ENCODE measurements at regions not wholly inside any gene's neighbourhood (a gene's known extent, or its start where the extent isn't known, plus 50 kb on each side); places are given as distances from the start of the nearest gene placed in this dataset.
A peak's percentile ranks its signal among the peaks of the same experiment; 100 is the strongest.
"Not testable (repeated sequence)": the region's sequence is repeated elsewhere in the genome, so short reads cannot be mapped to it uniquely, and the experiment has no call there.

DNA sequence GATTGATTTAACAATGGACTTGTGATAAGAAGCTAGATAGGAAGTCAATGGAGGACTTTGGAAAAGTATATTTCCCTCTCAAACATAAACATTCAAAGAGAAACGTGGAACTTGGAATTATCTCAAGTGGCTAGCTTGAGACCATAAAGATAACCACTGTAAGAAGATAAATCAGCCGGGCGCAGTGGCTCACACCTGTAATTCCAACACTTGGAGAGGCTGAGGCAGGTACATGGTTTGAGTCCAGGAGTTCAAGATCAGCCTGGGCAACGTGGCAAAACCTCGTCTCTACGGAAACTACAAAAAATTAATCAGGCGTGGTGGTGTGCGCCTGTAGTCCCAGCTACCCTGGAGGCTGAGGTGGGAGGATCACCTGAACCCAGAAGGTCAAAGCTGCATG is 405.9 kb upstream of the ACVR2A start:
- no peaks in the 10 kb centered on the region for H3K4me1 Mint-ChIP-seq (ENCODE audit: low read depth)
- H3K27me3 Mint-ChIP-seq (ENCODE audit: low read depth): no peaks in the 10 kb centered on the region
- DNase-seq (no peak), ATAC-seq (no peak)
- no peaks in the 10 kb centered on the region for H3K36me3 Mint-ChIP-seq (ENCODE audit: insufficient read depth)
- no peak overlapping the region for H3K4me3 Mint-ChIP-seq
- H3K9me3 Mint-ChIP-seq: no peaks in the 10 kb centered on the region

DNA sequence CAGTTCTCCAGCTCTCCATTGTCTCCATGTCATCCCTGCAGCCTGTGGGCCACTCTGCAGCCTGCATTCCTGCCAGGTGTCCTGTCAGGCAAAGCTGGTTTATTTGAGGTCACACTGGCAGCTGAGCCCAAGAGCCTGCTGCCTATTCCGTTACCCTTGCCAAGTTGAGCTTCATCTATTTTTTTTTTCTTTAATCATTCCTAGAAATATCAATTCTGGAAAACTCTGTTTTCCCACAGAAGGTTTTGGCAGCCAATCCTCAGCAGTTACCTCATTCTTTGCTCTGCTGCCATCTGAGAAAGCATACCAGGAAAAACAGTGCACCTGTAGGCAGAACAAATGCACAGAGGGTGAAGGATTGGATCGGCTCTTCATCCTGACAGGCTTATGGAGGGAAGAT is 411.0 kb upstream of the ACVR2A start:
- Mint-ChIP-seq H3K27me3 (ENCODE audit: low read depth) (no peaks in the 10 kb centered on the region), H3K4me1 (ENCODE audit: low read depth) (peaks cover 2% of the 10 kb centered on the region), H3K4me3 (no peak overlapping the region), H3K9me3 (no peaks in the 10 kb centered on the region), H3K36me3 (ENCODE audit: insufficient read depth) (no peaks in the 10 kb centered on the region)
- ATAC-seq (no peak), DNase-seq (no peak)

DNA sequence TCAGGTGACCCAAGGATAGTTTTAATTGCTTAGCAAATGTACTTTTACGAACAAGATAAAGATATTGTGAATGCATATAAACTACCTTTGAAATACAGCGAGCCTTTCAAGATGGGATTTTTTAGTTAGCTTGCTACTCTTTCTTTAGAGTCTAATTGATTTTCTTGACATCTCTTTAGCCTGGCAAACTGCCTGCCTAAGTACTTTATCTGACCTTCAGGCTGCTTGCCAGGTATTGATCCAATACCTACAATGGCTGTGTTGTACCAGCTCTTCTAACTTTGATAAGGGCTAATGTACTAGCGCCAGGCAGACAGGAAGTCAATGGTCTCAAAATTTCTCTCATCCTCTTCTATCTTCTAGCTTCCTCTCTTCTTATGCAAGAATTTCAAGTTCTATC is 414.4 kb upstream of the ACVR2A start:
- DNase-seq: no peak
- H3K4me1 Mint-ChIP-seq (ENCODE audit: low read depth): peaks cover 2% of the 10 kb centered on the region
- H3K36me3 Mint-ChIP-seq (ENCODE audit: insufficient read depth): no peaks in the 10 kb centered on the region
- no peaks in the 10 kb centered on the region for H3K27me3 Mint-ChIP-seq (ENCODE audit: low read depth)
- no peak for ATAC-seq
- no peak overlapping the region for H3K4me3 Mint-ChIP-seq
- no peaks in the 10 kb centered on the region for H3K9me3 Mint-ChIP-seq

DNA sequence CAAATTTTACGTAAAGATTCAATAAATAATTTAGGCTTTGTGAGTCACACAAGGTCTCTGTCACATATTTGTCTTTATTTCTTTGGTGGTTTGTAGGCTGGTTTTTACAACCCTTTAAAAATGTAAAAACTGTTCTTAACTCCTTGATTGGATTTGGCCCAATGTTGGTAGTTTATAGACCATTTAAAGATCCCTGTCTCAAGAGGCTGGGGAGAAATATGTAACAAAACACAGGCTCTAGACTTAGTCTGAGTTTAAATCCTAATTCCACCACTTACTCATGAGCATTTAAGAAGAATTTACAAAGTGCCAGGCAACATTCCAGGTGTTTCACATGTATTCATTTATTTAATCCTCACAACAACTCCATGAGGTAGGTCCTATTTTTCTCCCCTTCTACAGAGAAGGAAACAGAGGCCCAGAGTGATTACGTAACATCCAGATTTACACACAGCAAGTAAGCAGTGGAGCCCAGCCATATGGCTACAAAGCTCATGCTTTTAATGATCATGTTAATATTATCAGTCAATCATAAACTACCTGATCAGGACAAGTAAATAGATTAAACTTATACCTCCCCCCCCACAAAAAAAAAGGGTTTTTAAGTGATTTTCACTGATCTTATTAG is 416.6 kb upstream of the ACVR2A start:
- ATAC-seq (no peak), DNase-seq (no peak)
- no peaks in the 10 kb centered on the region for H3K9me3 Mint-ChIP-seq
- H3K4me1 Mint-ChIP-seq (ENCODE audit: low read depth): peaks cover 2% of the 10 kb centered on the region
- no peaks in the 10 kb centered on the region for H3K36me3 Mint-ChIP-seq (ENCODE audit: insufficient read depth)
- H3K4me3 Mint-ChIP-seq: no peak overlapping the region
- no peaks in the 10 kb centered on the region for H3K27me3 Mint-ChIP-seq (ENCODE audit: low read depth)

DNA sequence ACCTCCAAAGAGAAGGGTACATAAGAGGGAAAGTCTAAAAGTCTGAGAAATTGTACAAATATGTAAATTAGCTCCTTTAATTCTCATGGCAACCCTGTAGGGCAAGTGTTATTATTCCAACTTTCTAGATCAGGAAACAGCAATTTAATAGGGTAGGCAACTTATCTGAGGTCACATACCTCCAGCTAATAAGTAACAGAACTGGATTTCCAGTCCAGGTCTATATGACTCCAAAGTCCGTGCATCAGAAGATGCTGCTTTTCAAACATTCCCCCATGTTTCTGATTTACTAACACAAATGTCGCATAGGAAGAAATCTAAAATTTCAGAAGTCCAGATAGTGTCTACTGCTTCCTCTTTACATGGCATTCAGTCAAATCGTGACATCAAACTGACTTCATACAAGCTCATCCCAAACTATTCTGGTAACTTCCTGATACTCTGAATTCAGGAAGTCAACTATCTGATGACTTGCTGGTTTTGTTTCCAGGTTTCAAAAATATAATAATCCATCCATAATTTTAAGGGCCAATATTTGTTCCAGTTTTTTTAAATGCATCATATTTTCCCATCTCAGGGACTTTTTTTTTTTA is 419.3 kb upstream of the ACVR2A start:
- H3K27me3 Mint-ChIP-seq (ENCODE audit: low read depth): no peaks in the 10 kb centered on the region
- H3K9me3 Mint-ChIP-seq: no peaks in the 10 kb centered on the region
- no peaks in the 10 kb centered on the region for H3K36me3 Mint-ChIP-seq (ENCODE audit: insufficient read depth)
- peaks cover 5% of the 10 kb centered on the region for H3K4me1 Mint-ChIP-seq (ENCODE audit: low read depth)
- DNase-seq (no peak), ATAC-seq (no peak)
- no peak overlapping the region for H3K4me3 Mint-ChIP-seq

- Mint-ChIP-seq H3K36me3 (ENCODE audit: insufficient read depth) (no peaks in the 10 kb centered on the region), H3K4me3 (no peak overlapping the region), H3K9me3 (peaks cover 2% of the 10 kb centered on the region), H3K4me1 (ENCODE audit: low read depth) (peaks cover 10% of the 10 kb centered on the region), H3K27me3 (ENCODE audit: low read depth) (no peaks in the 10 kb centered on the region)
- no peak for DNase-seq
- no peak for ATAC-seq
Measured at GRCh38 chr2:147424766-147425165, 420.1 kb upstream of the ACVR2A start.

- ATAC-seq: peak in 1 of 2 donors; percentile 49
- H3K27me3 Mint-ChIP-seq (ENCODE audit: low read depth): no peaks in the 10 kb centered on the region
- peaks cover 12% of the 10 kb centered on the region for H3K4me1 Mint-ChIP-seq (ENCODE audit: low read depth)
Measured at GRCh38 chr2:147420947-147421675, 423.7 kb upstream of the ACVR2A start.

DNA sequence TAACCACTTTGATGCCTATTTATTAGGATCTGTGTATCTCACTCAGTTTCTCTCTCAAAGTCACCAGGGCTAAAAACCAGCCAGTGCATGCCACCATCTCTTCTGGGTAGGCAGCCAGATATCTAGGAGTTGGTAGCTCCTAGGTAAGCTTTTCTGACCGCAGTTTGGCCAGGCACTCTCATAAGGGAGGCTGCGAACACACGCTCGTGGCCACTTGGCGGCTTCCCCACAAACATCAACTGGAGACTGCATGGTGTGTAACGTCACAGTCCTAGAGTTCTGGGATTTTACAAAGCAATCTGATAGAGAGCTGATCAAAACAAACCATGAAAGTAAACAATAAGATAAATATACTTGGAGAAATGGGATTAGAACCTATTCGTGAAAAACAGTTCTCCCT is 424.3 kb upstream of the ACVR2A start:
- H3K4me1 Mint-ChIP-seq (ENCODE audit: low read depth): peaks cover 12% of the 10 kb centered on the region
- H3K9me3 Mint-ChIP-seq: peaks cover 4% of the 10 kb centered on the region
- no peak overlapping the region for H3K4me3 Mint-ChIP-seq
- DNase-seq (no peak), ATAC-seq (no peak)
- H3K36me3 Mint-ChIP-seq (ENCODE audit: insufficient read depth): no peaks in the 10 kb centered on the region
- H3K27me3 Mint-ChIP-seq (ENCODE audit: low read depth): no peaks in the 10 kb centered on the region

More at GRCh38 chr2:147420947-147421675, 423.7 kb upstream of the ACVR2A start:
- Mint-ChIP-seq H3K4me3 (no peak overlapping the region), H3K36me3 (ENCODE audit: insufficient read depth) (no peaks in the 10 kb centered on the region), H3K9me3 (peaks cover 4% of the 10 kb centered on the region)
- DNase-seq: no peak

DNA sequence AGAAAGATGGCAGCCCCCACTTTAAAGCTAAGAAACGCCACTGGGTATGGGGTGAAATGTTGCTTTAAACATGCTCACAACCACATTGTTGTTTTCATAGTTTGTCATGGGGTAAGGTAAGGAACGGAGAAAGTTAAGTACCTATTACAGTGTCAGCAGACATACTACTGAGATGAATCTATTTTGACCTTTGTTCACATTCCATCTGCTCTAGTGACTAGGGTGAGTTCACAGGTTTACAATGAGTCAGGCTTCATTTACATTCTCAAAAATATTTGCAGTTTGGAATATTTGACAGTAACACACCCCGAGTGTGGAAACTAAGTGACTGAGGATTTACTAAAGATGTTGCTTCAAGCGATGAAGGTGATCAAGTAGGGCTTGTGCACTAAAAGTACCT is 428.7 kb upstream of the ACVR2A start:
- no peak for DNase-seq
- Mint-ChIP-seq H3K36me3 (ENCODE audit: insufficient read depth) (no peaks in the 10 kb centered on the region), H3K27me3 (ENCODE audit: low read depth) (no peaks in the 10 kb centered on the region), H3K9me3 (peaks cover 14% of the 10 kb centered on the region), H3K4me3 (no peak overlapping the region), H3K4me1 (ENCODE audit: low read depth) (peaks cover 12% of the 10 kb centered on the region)
- peak; percentile 78 to 79 for ATAC-seq

DNA sequence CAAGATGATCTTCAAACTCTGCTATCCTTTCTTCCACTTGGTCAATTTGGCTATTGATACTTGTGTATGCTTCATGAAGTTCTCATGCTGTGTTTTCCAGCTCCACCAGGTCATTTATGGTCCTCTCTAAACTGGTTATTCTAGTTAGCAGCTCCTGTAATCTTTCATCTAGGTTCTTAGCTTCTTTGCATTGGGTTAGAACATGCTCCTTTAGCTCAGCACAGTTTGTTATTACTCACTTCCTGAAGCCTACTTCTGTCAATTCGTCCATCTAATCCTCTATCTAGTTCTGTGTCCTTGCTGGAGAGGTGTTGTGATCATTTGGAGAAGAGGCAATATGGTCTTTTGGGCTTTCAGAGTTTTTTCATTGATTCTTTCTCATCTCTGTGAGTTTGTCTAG is 430.2 kb upstream of the ACVR2A start:
- H3K27me3 Mint-ChIP-seq (ENCODE audit: low read depth); H3K36me3 Mint-ChIP-seq (ENCODE audit: insufficient read depth); DNase-seq; ATAC-seq; H3K4me1 Mint-ChIP-seq (ENCODE audit: low read depth); H3K4me3 Mint-ChIP-seq: not testable (repeated sequence)
- H3K9me3 Mint-ChIP-seq: peaks cover 15% of the 10 kb centered on the region

DNA sequence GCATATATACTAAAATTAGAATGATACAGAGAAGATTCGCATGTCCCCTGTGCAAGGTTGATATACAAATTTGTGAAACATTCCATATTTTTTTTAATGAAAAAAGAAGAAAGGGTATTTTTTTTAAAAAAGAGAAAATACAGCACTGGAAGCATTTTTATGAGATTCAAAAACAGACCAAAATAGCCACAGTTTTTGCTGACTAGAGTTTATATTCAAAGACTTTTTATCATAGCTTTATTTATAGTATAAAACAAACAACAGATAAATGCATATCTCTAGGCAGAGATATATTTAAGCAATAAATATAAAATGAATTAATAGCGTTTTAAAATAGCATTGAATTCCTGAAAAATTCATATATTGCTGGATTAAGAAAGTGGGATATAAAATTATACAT is 436.5 kb upstream of the ACVR2A start:
- H3K27me3 Mint-ChIP-seq (ENCODE audit: low read depth): no peaks in the 10 kb centered on the region
- H3K36me3 Mint-ChIP-seq (ENCODE audit: insufficient read depth): no peaks in the 10 kb centered on the region
- H3K4me1 Mint-ChIP-seq (ENCODE audit: low read depth): peaks cover 3% of the 10 kb centered on the region
- DNase-seq (no peak), ATAC-seq (no peak)
- H3K9me3 Mint-ChIP-seq: peaks cover 9% of the 10 kb centered on the region
- H3K4me3 Mint-ChIP-seq: no peak overlapping the region

- H3K4me1 Mint-ChIP-seq (ENCODE audit: low read depth): peaks cover 3% of the 10 kb centered on the region
- no peak for DNase-seq
- no peaks in the 10 kb centered on the region for H3K27me3 Mint-ChIP-seq (ENCODE audit: low read depth)
- no peaks in the 10 kb centered on the region for H3K9me3 Mint-ChIP-seq
- no peaks in the 10 kb centered on the region for H3K36me3 Mint-ChIP-seq (ENCODE audit: insufficient read depth)
- no peak overlapping the region for H3K4me3 Mint-ChIP-seq
- ATAC-seq: peak in 1 of 2 donors; percentile 27
Measured at GRCh38 chr2:147405651-147406050, 439.2 kb upstream of the ACVR2A start.

- H3K9me3 Mint-ChIP-seq: no peaks in the 10 kb centered on the region
- no peak overlapping the region for H3K4me3 Mint-ChIP-seq
- H3K4me1 Mint-ChIP-seq (ENCODE audit: low read depth): no peaks in the 10 kb centered on the region
- no peaks in the 10 kb centered on the region for H3K36me3 Mint-ChIP-seq (ENCODE audit: insufficient read depth)
- no peak for ATAC-seq
- H3K27me3 Mint-ChIP-seq (ENCODE audit: low read depth): no peaks in the 10 kb centered on the region
- DNase-seq: no peak
Measured at GRCh38 chr2:147398996-147399395, 445.8 kb upstream of the ACVR2A start.

DNA sequence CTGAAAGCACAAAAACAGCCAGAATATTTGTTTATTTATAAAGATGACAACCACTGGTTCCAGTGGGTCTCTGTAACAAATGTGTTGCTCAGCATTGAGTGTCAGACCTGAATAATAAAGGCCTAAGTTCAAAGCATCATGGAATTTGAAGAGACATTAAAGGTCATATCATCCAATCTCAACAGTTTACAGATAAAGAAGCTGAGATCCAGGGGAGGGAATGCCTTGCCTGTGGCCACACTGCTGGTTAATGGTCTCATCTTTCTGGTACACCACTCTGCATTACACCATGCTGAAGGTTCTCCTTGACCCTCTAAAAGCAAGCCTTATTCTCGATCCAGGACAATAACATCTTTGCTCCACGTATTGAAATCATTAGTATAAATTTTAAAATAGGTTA is 446.5 kb upstream of the ACVR2A start:
- Mint-ChIP-seq H3K9me3 (no peaks in the 10 kb centered on the region), H3K36me3 (ENCODE audit: insufficient read depth) (no peaks in the 10 kb centered on the region), H3K27me3 (ENCODE audit: low read depth) (no peaks in the 10 kb centered on the region), H3K4me3 (no peak overlapping the region), H3K4me1 (ENCODE audit: low read depth) (no peaks in the 10 kb centered on the region)
- no peak for DNase-seq
- no peak for ATAC-seq

DNA sequence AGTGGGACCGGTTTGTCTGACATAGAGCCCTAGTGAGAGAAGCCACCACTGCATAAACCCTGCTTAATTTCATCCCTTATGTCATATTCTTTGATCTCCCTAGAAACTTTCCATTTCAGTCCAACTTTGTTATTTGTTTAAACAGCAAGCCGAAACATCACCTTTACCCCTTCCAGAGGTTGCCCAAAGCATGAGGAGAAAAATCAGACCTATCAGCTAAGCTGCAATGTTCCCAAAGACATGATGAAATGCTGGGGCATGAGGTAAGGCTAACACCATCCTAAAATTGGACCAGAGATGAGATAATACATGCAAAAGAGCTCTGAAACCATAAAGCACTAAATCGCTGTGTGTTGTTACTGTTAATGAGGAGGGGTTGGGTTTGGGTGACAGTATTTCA is 447.9 kb upstream of the ACVR2A start:
- H3K4me3 Mint-ChIP-seq: no peak overlapping the region
- ATAC-seq (no peak), DNase-seq (no peak)
- H3K9me3 Mint-ChIP-seq: no peaks in the 10 kb centered on the region
- no peaks in the 10 kb centered on the region for H3K36me3 Mint-ChIP-seq (ENCODE audit: insufficient read depth)
- H3K4me1 Mint-ChIP-seq (ENCODE audit: low read depth): no peaks in the 10 kb centered on the region
- no peaks in the 10 kb centered on the region for H3K27me3 Mint-ChIP-seq (ENCODE audit: low read depth)
